Endodermal cell (in vitro differentiated cells): ENCODE measurements at regions not wholly inside any gene's neighbourhood (a gene's known extent, or its start where the extent isn't known, plus 50 kb on each side); places are given as distances from the start of the nearest gene placed in this dataset.

Source experiments
- DNase-seq: peaks from one replicate; pipeline ENCODE4 v3.0.0-alpha.2; 2017
- H3K27ac ChIP-seq: 2 replicates; pipeline ENCODE4 v1.5.1; 2013; ENCODE audit warnings: mild to moderate bottlenecking, low read depth, low read length, moderate library complexity
- H3K27me3 ChIP-seq: 2 replicates; pipeline ENCODE4 v1.6.1; 2013; ENCODE audit warnings: mild to moderate bottlenecking, low read length, moderate library complexity; ENCODE audit not compliant: insufficient read depth, control insufficient read depth, poor library complexity, severe bottlenecking
- H3K36me3 ChIP-seq: 2 replicates; pipeline ENCODE4 v1.7.0; 2013; ENCODE audit warnings: mild to moderate bottlenecking, low read length, moderate library complexity; ENCODE audit not compliant: control insufficient read depth, insufficient read depth
- H3K4me1 ChIP-seq: one replicate; pipeline ENCODE4 v1.7.0; 2013; ENCODE audit warnings: low read length; ENCODE audit not compliant: control insufficient read depth, insufficient read depth
- H3K4me3 ChIP-seq: 2 replicates; pipeline ENCODE4 v1.5.1; 2013; ENCODE audit warnings: mild to moderate bottlenecking, low read length, moderate library complexity
- H3K9ac ChIP-seq: 2 replicates; pipeline ENCODE4 v1.6.1; 2013; ENCODE audit warnings: mild to moderate bottlenecking, low read length, moderate library complexity; ENCODE audit not compliant: poor library complexity, severe bottlenecking; ENCODE audit errors: extremely low read depth
- H3K9me3 ChIP-seq: 2 replicates; pipeline ENCODE4 v1.6.1; 2013; ENCODE audit warnings: mild to moderate bottlenecking, low read length, moderate library complexity; ENCODE audit not compliant: control insufficient read depth
- H3K27ac Mint-ChIP-seq: 2 replicates; pipeline ENCODE4 v1.8.0; 2020; ENCODE audit warnings: mixed read lengths
- H3K27me3 Mint-ChIP-seq: 2 replicates; pipeline ENCODE4 v1.8.0; 2021; ENCODE audit warnings: mild to moderate bottlenecking, mixed read lengths; ENCODE audit not compliant: insufficient read depth
- H3K36me3 Mint-ChIP-seq: 2 replicates; pipeline ENCODE4 v1.8.0; 2020; ENCODE audit warnings: low read depth, mixed read lengths
- H3K4me1 Mint-ChIP-seq: 2 replicates; pipeline ENCODE4 v1.8.0; 2020; ENCODE audit warnings: mixed read lengths
- H3K4me3 Mint-ChIP-seq: 2 replicates; pipeline ENCODE4 v1.8.0; 2020; ENCODE audit warnings: mild to moderate bottlenecking, moderate library complexity, mixed read lengths
- H3K9me3 Mint-ChIP-seq: 2 replicates; pipeline ENCODE4 v1.8.0; 2020; ENCODE audit warnings: mild to moderate bottlenecking, mixed read lengths
- CTCF ChIP-seq: fragments of 200-600 bp; sonication (generic); conservative IDR thresholded peaks from 2 replicates; pipeline ENCODE4 v1.5.0; 2021; ENCODE audit warnings: antibody characterized with exemption, mild to moderate bottlenecking
- WGBS, 2 experiments: methylation state at CpG; one replicate each; pipeline versions ENCODE4 v1.1.5 to v1.1.7; 2013; ENCODE audit warnings: missing lambda C conversion rate in 2 of 2, mixed read lengths in 1 of 2; ENCODE audit not compliant: insufficient coverage in 1 of 2, insufficient read length in 1 of 2; 5-methylcytosine and 5-hydroxymethylcytosine counted together

DNA sequence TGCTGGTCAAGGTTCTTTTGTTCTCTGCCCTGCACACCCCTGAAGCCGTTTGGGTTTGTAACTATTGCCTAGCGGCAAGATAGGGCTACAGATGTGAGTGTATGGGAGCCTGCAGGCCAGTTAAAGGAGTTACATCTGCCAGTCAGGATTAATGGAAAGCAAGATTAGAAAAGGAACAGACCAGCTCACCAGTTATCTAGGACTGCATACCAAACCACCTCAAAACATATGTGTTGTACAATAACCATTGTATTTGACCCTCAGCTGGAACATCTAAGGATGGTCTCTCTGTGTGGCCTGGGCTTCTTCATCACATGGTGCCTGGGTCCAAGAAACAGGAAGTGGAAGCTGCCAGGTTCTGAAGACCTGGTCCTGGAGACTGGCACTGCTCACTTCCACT, 52.5 kb upstream of the FBXO28 start:
- TF ChIP-seq CTCF, result no peak
- Histone ChIP-seq H3K9ac (no peak overlapping the region), H3K36me3 (no peaks in the 10 kb centered on the region), H3K27ac (no peak overlapping the region), H3K4me3 (no peak overlapping the region), H3K4me1 (peaks cover 4% of the 10 kb centered on the region), H3K9me3 (no peaks in the 10 kb centered on the region), H3K27me3 (no peaks in the 10 kb centered on the region)
- H3K9me3 Mint-ChIP-seq, result peaks cover 7% of the 10 kb centered on the region
- no peaks in the 10 kb centered on the region for H3K36me3 Mint-ChIP-seq
- no peaks in the 10 kb centered on the region for H3K27me3 Mint-ChIP-seq
- H3K4me3 Mint-ChIP-seq, result no peak overlapping the region
- 67 to 76% methylated on average over 2 of the region's 2 CpGs for WGBS, 2 experiments
- DNase-seq, result no peak
- H3K27ac Mint-ChIP-seq, result no peak overlapping the region
- H3K4me1 Mint-ChIP-seq, result peaks cover 10% of the 10 kb centered on the region

- no peaks in the 10 kb centered on the region for H3K36me3 ChIP-seq
- WGBS, 2 experiments, result 91 to 95% methylated on average over 3 to 6 of the region's 6 CpGs
- no peak overlapping the region for H3K27ac ChIP-seq
- peaks cover 4% of the 10 kb centered on the region for H3K4me1 ChIP-seq
- H3K9ac ChIP-seq, result no peak overlapping the region
- Mint-ChIP-seq H3K9me3 (peaks cover 7% of the 10 kb centered on the region), H3K4me3 (no peak overlapping the region), H3K27ac (no peak overlapping the region), H3K4me1 (peaks cover 10% of the 10 kb centered on the region), H3K27me3 (no peaks in the 10 kb centered on the region), H3K36me3 (no peaks in the 10 kb centered on the region)
- H3K4me3 ChIP-seq, result no peak overlapping the region
- DNase-seq, result no peak
- H3K9me3 ChIP-seq, result no peaks in the 10 kb centered on the region
- TF ChIP-seq CTCF, result no peak
- no peaks in the 10 kb centered on the region for H3K27me3 ChIP-seq
These were observed 53.9 kb upstream of the FBXO28 start for GRCh38 chr1:224059897-224060427.

DNA sequence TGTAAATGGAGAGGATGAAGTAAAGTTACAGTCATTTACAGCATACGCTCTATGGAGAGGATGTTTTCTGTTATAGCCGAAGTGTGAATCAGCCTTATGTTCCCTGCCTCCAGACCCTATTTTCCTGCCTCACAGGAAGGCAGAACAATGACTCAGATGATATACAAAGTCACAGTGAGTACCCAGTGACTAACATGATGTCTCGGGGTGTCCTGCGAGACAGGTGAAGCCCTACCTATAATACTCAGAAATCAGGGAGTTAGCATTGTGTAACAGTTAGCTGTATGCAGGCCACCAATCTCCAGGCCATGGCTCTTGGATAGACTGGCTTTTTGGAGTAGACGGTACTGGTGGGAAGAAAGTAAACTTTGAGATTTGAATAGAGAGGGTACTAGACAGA, 55.6 kb upstream of the FBXO28 start:
- no peak for TF ChIP-seq CTCF
- Mint-ChIP-seq H3K9me3 (peaks cover 7% of the 10 kb centered on the region), H3K4me1 (no peaks in the 10 kb centered on the region), H3K4me3 (no peak overlapping the region), H3K36me3 (peaks cover 2% of the 10 kb centered on the region), H3K27ac (no peak overlapping the region), H3K27me3 (no peaks in the 10 kb centered on the region)
- no peaks in the 10 kb centered on the region for H3K36me3 ChIP-seq
- no peak overlapping the region for H3K9ac ChIP-seq
- no peak overlapping the region for H3K27ac ChIP-seq
- WGBS, 2 experiments, result 90 to 100% methylated on average over 3 to 5 of the region's 5 CpGs
- H3K4me1 ChIP-seq, result no peaks in the 10 kb centered on the region
- peaks cover 9% of the 10 kb centered on the region for H3K9me3 ChIP-seq
- no peaks in the 10 kb centered on the region for H3K27me3 ChIP-seq
- no peak for DNase-seq
- no peak overlapping the region for H3K4me3 ChIP-seq
